A549 (cell line): ENCODE measurements at regions not wholly inside any gene's neighbourhood (a gene's known extent, or its start where the extent isn't known, plus 50 kb on each side); places are given as distances from the start of the nearest gene placed in this dataset.

ENCODE experiments used
- ATAC-seq, 2 experiments: fragments of 200-7000 bp in 1 of 2; fragments of >200 bp in 1 of 2; cut with Nextera tagmentation in 1 of 2; cut with Tn5 transposase in 1 of 2; 3 replicates each; pipeline versions ENCODE4 v1.8.0 to v1.9.1; 2018 to 2020; ENCODE audit warnings: mild to moderate bottlenecking in 1 of 2, moderate library complexity in 1 of 2
- CTCF ChIA-PET: fragments of 300-600 bp; sonication (Branson Sonifier 250); formaldehyde crosslinking; extraction: SDS; loops from one replicate; lab custom pipeline; 2021; ENCODE audit warnings: antibody characterized with exemption, inconsistent platforms; lab: Yijun Ruan, JAX
- POLR2A ChIA-PET: fragments of 350-600 bp; formaldehyde crosslinking; extraction: SDS; loops from one replicate; lab custom pipeline; 2021; ENCODE audit warnings: antibody characterized with exemption, inconsistent platforms; lab: Yijun Ruan, JAX
- DNase-seq, 2 experiments: peaks; one replicate each; pipeline versions ENCODE4 v3.0.0 to v3.0.0-alpha.2; 2011 to 2016; ENCODE audit warnings: low read depth in 1 of 2, low spot score in 1 of 2
- FAIRE-seq: peaks from 2 replicates; lab custom pipeline; 2011; peaks lifted over from hg19 to GRCh38; lab: Jason Lieb, UNC
- H3K27ac ChIP-seq, 2 experiments: fragments of >200 bp; sonication (Bioruptor Twin); formaldehyde crosslinking; 3 replicates each; pipeline ENCODE4 v1.5.1; 2016 to 2017
- H3K4me1 ChIP-seq: fragments of >200 bp; sonication (Bioruptor Twin); formaldehyde crosslinking; 3 replicates; pipeline ENCODE4 v1.6.1; 2016
- H3K4me2 ChIP-seq: fragments of >200 bp; sonication (Bioruptor Twin); formaldehyde crosslinking; 3 replicates; pipeline ENCODE4 v1.6.1; 2016
- H3K4me3 ChIP-seq: fragments of >200 bp; sonication (Bioruptor Twin); formaldehyde crosslinking; 3 replicates; pipeline ENCODE4 v1.5.1; 2016
- H3K9me3 ChIP-seq: fragments of >200 bp; sonication (Bioruptor Twin); formaldehyde crosslinking; 3 replicates; pipeline ENCODE4 v1.6.1; 2016
- BCL3 ChIP-seq: fragments of >200 bp; sonication (Bioruptor Twin); formaldehyde crosslinking; IDR thresholded peaks from 3 replicates; pipeline ENCODE4 v1.6.1; 2016
- CEBPB ChIP-seq, 2 experiments: fragments of >200 bp in 1 of 2; sonication (Bioruptor Twin) in 1 of 2; formaldehyde crosslinking in 1 of 2; IDR thresholded peaks; 2 replicates each; pipeline ENCODE4 v1.6.1; 2012 to 2016
- EHF ChIP-seq: fragments of 250-450 bp; sonication (Bioruptor Pico); IDR thresholded peaks from 2 replicates; pipeline ENCODE4 v1.5.0; 2020; ENCODE audit warnings: mild to moderate bottlenecking
- EHMT2 ChIP-seq: fragments of 200-600 bp; sonication (generic); IDR thresholded peaks from 2 replicates; pipeline ENCODE4 v1.6.1; 2016; ENCODE audit warnings: antibody characterized with exemption, low read depth, mild to moderate bottlenecking, moderate library complexity
- EP300 ChIP-seq, 2 experiments: fragments of >200 bp; sonication (Bioruptor Twin); formaldehyde crosslinking; IDR thresholded peaks; 2 replicates in 1 of 2; 3 replicates in 1 of 2; pipeline ENCODE4 v1.6.1; 2016 to 2017
- FOSB ChIP-seq: fragments of 250-450 bp; sonication (Bioruptor Pico); IDR thresholded peaks from 2 replicates; pipeline ENCODE4 v1.5.0; 2020; ENCODE audit warnings: mild to moderate bottlenecking, moderate library complexity
- FOSL2 ChIP-seq, 2 experiments: fragments of 450-650 bp in 1 of 2; fragments of >200 bp in 1 of 2; sonication (Bioruptor Twin) in 1 of 2; formaldehyde crosslinking; IDR thresholded peaks; 2 replicates each; pipeline versions ENCODE4 v1.5.0 to v1.6.1; 2016 to 2020; ENCODE audit warnings: mild to moderate bottlenecking in 1 of 2, moderate library complexity in 1 of 2
- GATA3 ChIP-seq: IDR thresholded peaks from 2 replicates; pipeline ENCODE4 v1.6.1; 2012; ENCODE audit warnings: borderline replicate concordance
- HOXA7 ChIP-seq: fragments of 250-450 bp; sonication (Bioruptor Pico); IDR thresholded peaks from 2 replicates; pipeline ENCODE4 v1.5.0; 2020; ENCODE audit warnings: mild to moderate bottlenecking, moderate library complexity
- HOXB13 ChIP-seq: fragments of 250-450 bp; sonication (Bioruptor Pico); IDR thresholded peaks from 2 replicates; pipeline ENCODE4 v1.5.0; 2020; ENCODE audit warnings: low read depth, mild to moderate bottlenecking, moderate library complexity
- HOXB5 ChIP-seq: fragments of 250-450 bp; sonication (Bioruptor Pico); IDR thresholded peaks from 2 replicates; pipeline ENCODE4 v1.5.0; 2020; ENCODE audit warnings: mild to moderate bottlenecking, moderate library complexity
- JUN ChIP-seq, 2 experiments: fragments of >200 bp; sonication (Bioruptor Twin); formaldehyde crosslinking; IDR thresholded peaks; 2 replicates in 1 of 2; 3 replicates in 1 of 2; pipeline ENCODE4 v1.6.1; 2016 to 2017
- JUNB ChIP-seq: fragments of >200 bp; sonication (Bioruptor Twin); formaldehyde crosslinking; IDR thresholded peaks from 2 replicates; pipeline ENCODE4 v1.6.1; 2016
- MAFK ChIP-seq: fragments of 450-650 bp; IDR thresholded peaks from 2 replicates; pipeline ENCODE4 v1.6.1; 2014; ENCODE audit not compliant: partially characterized antibody
- MAZ ChIP-seq: fragments of 150-350 bp; IDR thresholded peaks from 2 replicates; pipeline ENCODE4 v1.6.1; 2014; ENCODE audit warnings: antibody characterized with exemption, low read depth, low read length, borderline replicate concordance
- PBX3 ChIP-seq: IDR thresholded peaks from 2 replicates; pipeline ENCODE4 v1.6.1; 2012
- POLR2A ChIP-seq: IDR thresholded peaks from 2 replicates; pipeline ENCODE4 v1.6.1; 2012; ENCODE audit warnings: mild to moderate bottlenecking, low read length
- RAD21 ChIP-seq, 2 experiments: fragments of >200 bp in 1 of 2; sonication (Bioruptor Twin) in 1 of 2; formaldehyde crosslinking in 1 of 2; IDR thresholded peaks in 1 of 2; conservative IDR thresholded peaks in 1 of 2; 2 replicates in 1 of 2; 3 replicates in 1 of 2; pipeline ENCODE4 v1.6.1; 2012 to 2018; ENCODE audit warnings: inconsistent platforms in 1 of 2
- RARB ChIP-seq: fragments of 250-450 bp; sonication (Bioruptor Pico); IDR thresholded peaks from 2 replicates; pipeline ENCODE4 v1.8.0; 2021; ENCODE audit warnings: mild to moderate bottlenecking, moderate library complexity
- RFX5 ChIP-seq: fragments of 450-650 bp; IDR thresholded peaks from 2 replicates; pipeline ENCODE4 v1.7.1; 2014; ENCODE audit warnings: antibody characterized with exemption, mild to moderate bottlenecking, moderate library complexity
- SMC3 ChIP-seq: fragments of >200 bp; sonication (Bioruptor Twin); formaldehyde crosslinking; IDR thresholded peaks from 3 replicates; pipeline ENCODE4 v1.6.1; 2018; ENCODE audit warnings: inconsistent platforms
- USF2 ChIP-seq: fragments of 450-650 bp; IDR thresholded peaks from 2 replicates; pipeline ENCODE4 v1.6.1; 2014; ENCODE audit warnings: antibody characterized with exemption
- ZC3H11A ChIP-seq: fragments of 450-650 bp; IDR thresholded peaks from 2 replicates; pipeline ENCODE4 v1.6.1; 2014; ENCODE audit warnings: antibody characterized with exemption, mild to moderate bottlenecking
- WGBS: methylation state at CpG from one replicate; pipeline ENCODE4 v1.1.6; 2017; ENCODE audit errors: missing lambda C conversion rate; 5-methylcytosine and 5-hydroxymethylcytosine counted together
- TF ChIP-seq, protein P1 (sequence below): IDR thresholded peaks from 2 replicates; pipeline ENCODE4 v1.6.1; 2012

- 2% methylated on average over 1 of the region's 1 CpG for WGBS
- ChIA-PET CTCF (no interaction called here), POLR2A (no interaction called here)
- Histone ChIP-seq H3K4me2 (peak overlapping the region; percentile 70), H3K4me3 (no peak overlapping the region), H3K4me1 (peaks cover 53% of the 10 kb centered on the region), H3K27ac (peak overlapping the region; percentile 84 to 86)
- DNase-seq (peak; percentile 36 to 75), ATAC-seq (peak; percentile 79 to 85; a peak in 5 of 6 replicates), FAIRE-seq (no peak)
- TF ChIP-seq HOXB5 (CRISPR knock-in tag) (0 out of 2 replicates have a peak, but pooled peaks have one; percentile 15), RARB (CRISPR knock-in tag) (no peak), FOSL2 (IDR thresholded peaks at IDR 0.05) (no peak; the same call in 1 of the 2 replicates), FOSL2 (CRISPR knock-in tag; IDR thresholded peaks at IDR 0.05) (peak; percentile 70)
- TF ChIP-seq, all 56 proteins: peak for 2
- H3K9me3 ChIP-seq, result 0 out of 3 replicates have a peak, but pooled peaks cover 2% of the 10 kb centered on the region
Measured at GRCh38 chr14:100988011-100988410, 84.5 kb upstream of the RTL1 start.

DNA sequence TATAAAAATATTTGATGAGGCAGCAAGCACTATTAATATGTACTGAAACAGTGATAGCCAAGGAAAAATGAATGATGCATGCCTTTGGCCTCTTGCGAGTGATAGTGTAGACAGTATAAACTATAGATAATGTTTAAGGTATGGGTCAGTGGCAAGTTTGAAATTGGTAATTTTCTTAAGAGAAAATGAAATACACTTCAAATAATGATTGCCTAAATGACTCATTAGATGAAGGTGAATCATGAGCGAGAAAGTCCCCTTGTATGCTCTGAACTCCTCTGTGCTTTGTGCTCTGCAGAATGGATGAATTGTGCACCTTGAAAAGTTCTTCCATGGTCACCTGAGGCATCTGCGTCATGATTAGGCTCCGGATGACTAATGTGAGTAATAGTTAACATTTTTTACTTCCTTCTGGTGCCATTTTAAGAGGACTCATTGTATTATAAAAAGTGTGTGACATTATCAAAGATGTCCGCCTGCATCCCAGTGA, 84.9 kb upstream of the RTL1 start:
- TF ChIP-seq POLR2A, result no peak
- TF ChIP-seq HOXB13 (CRISPR knock-in tag), result no peak
- TF ChIP-seq MAFK, result peak; percentile 74
- TF ChIP-seq BCL3, result peak; percentile 27; the same call in 1 of the 3 replicates
- TF ChIP-seq, protein P1, sequence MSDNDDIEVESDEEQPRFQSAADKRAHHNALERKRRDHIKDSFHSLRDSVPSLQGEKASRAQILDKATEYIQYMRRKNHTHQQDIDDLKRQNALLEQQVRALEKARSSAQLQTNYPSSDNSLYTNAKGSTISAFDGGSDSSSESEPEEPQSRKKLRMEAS, result peak; percentile 34; the same call in 1 of the 2 replicates
- no peak for TF ChIP-seq HOXA7
- no peak for TF ChIP-seq EHMT2
- TF ChIP-seq RAD21 (conservative IDR thresholded peaks at IDR 0.05 in 1 of 2, IDR thresholded peaks at IDR 0.05 in 1 of 2), result peak in 1 of 2 experiments; percentile 29; a peak in 1 of 5 replicates
- no peak for TF ChIP-seq MAZ
- no peak for TF ChIP-seq RFX5
- TF ChIP-seq FOSL2 (IDR thresholded peaks at IDR 0.05), result peak; percentile 91
- peak; percentile 93 for TF ChIP-seq FOSL2 (CRISPR knock-in tag; IDR thresholded peaks at IDR 0.05)
- TF ChIP-seq JUNB, result peak; percentile 94
- no peak for TF ChIP-seq ZC3H11A
- peak; percentile 69 to 70; a peak in 2 of 5 replicates for TF ChIP-seq EP300 (IDR thresholded peaks at IDR 0.05)
- peak in 1 of 2 experiments; percentile 57; a peak in 1 of 4 replicates for TF ChIP-seq CEBPB (IDR thresholded peaks at IDR 0.05)
- TF ChIP-seq GATA3, result peak; percentile 69; the same call in 1 of the 2 replicates
- no peak for TF ChIP-seq EHF (CRISPR knock-in tag)
- no peak for TF ChIP-seq FOSB (CRISPR knock-in tag)
- TF ChIP-seq JUN (IDR thresholded peaks at IDR 0.05), result peak; percentile 61 to 77; a peak in 2 of 5 replicates
- TF ChIP-seq SMC3, result no peak; the same call in 1 of the 3 replicates
- TF ChIP-seq USF2, result peak; percentile 82
- TF ChIP-seq PBX3, result no peak
- no peak for TF ChIP-seq RARB (CRISPR knock-in tag)
- TF ChIP-seq HOXB5 (CRISPR knock-in tag), result 0 out of 2 replicates have a peak, but pooled peaks have one; percentile 2
- DNase-seq (peak; percentile 61 to 94), ATAC-seq (peak; percentile 94 to 99), FAIRE-seq (peak; percentile 99)
- WGBS, result 3% methylated on average over 5 of the region's 5 CpGs
- no peak overlapping the region; the same call in 2 of the 3 replicates for H3K4me3 ChIP-seq
- H3K4me1 ChIP-seq, result peaks cover 52% of the 10 kb centered on the region
- peak overlapping the region; percentile 70 for H3K4me2 ChIP-seq
- 0 out of 3 replicates have a peak, but pooled peaks cover 2% of the 10 kb centered on the region for H3K9me3 ChIP-seq
- H3K27ac ChIP-seq, result peak overlapping the region; percentile 84 to 86
- ChIA-PET CTCF (no interaction called here), POLR2A (interaction anchor here (1.0 kb wide), 1 partner anchor 13 kb away, joined by 6 read pairs; no protein-coding TSS in a partner anchor)
